CD14-positive monocyte (primary cell): ENCODE measurements at regions not wholly inside any gene's neighbourhood (a gene's known extent, or its start where the extent isn't known, plus 50 kb on each side); places are given as distances from the start of the nearest gene placed in this dataset.

Experiments used
- DNase-seq, 3 donors: peaks; one replicate each; pipeline ENCODE4 v3.0.0-alpha.2; 2011 to 2022
- H2AFZ ChIP-seq: 2 replicates; pipeline ENCODE4 v1.6.0; 2012; ENCODE audit warnings: mild to moderate bottlenecking, low read depth, low read length, inconsistent platforms; ENCODE audit not compliant: insufficient read depth, poor library complexity, severe bottlenecking
- H3K27ac ChIP-seq, 2 donors: 1 replicate in 1 of 2; 2 replicates in 1 of 2; pipeline ENCODE4 v1.5.1; 2012 to 2013; ENCODE audit warnings: low read length in 2 of 2, control low read depth in 1 of 2, inconsistent platforms in 1 of 2, low read depth in 1 of 2, mild to moderate bottlenecking in 1 of 2
- H3K27me3 ChIP-seq, 2 donors: one replicate each; pipeline versions ENCODE4 v1.6.0 to v1.6.1; 2011 to 2013; ENCODE audit warnings: low read length in 2 of 2; ENCODE audit not compliant: control insufficient read depth in 2 of 2, insufficient read depth in 2 of 2
- H3K36me3 ChIP-seq, 2 donors: replicated peaks in 1 of 2; 1 replicate in 1 of 2; 2 replicates in 1 of 2; pipeline versions ENCODE4 v1.5.1 to v1.6.1; 2012 to 2013; ENCODE audit warnings: low read length in 2 of 2, control low read depth in 1 of 2, inconsistent platforms in 1 of 2, mild to moderate bottlenecking in 1 of 2; ENCODE audit not compliant: insufficient read depth in 2 of 2, control insufficient read depth in 1 of 2
- H3K4me1 ChIP-seq, 2 donors: 1 replicate in 1 of 2; 2 replicates in 1 of 2; pipeline versions ENCODE4 v1.5.1 to v1.6.1; 2012 to 2013; ENCODE audit warnings: low read length in 2 of 2, control low read depth in 1 of 2, inconsistent platforms in 1 of 2, mild to moderate bottlenecking in 1 of 2, moderate library complexity in 1 of 2; ENCODE audit not compliant: insufficient read depth in 2 of 2, control insufficient read depth in 1 of 2
- H3K4me2 ChIP-seq: replicated peaks from 2 replicates; pipeline ENCODE3; 2012; ENCODE audit warnings: low read length, moderate library complexity, mild to moderate bottlenecking; ENCODE audit not compliant: poor library complexity, severe bottlenecking; ENCODE audit errors: extremely low read depth
- H3K4me3 ChIP-seq, 3 experiments: fragments of 200-600 bp in 1 of 3; sonication (generic) in 1 of 3; replicated peaks in 1 of 3; 1 replicate in 2 of 3; 2 replicates in 1 of 3; pipeline ENCODE4 v1.5.1; 2011 to 2013; ENCODE audit warnings: low read length in 3 of 3, mild to moderate bottlenecking in 3 of 3, control low read depth in 2 of 3, low read depth in 2 of 3, inconsistent platforms in 1 of 3, moderate library complexity in 1 of 3
- H3K79me2 ChIP-seq: 2 replicates; pipeline ENCODE4 v1.6.0; 2012; ENCODE audit warnings: mild to moderate bottlenecking, control low read depth, inconsistent platforms, low read length, moderate library complexity; ENCODE audit not compliant: insufficient read depth
- H3K9ac ChIP-seq: 2 replicates; pipeline ENCODE4 v1.6.0; 2017; ENCODE audit warnings: low read length, mild to moderate bottlenecking; ENCODE audit not compliant: insufficient read depth, poor library complexity, severe bottlenecking
- H3K9me3 ChIP-seq, 2 donors: replicated peaks in 1 of 2; 1 replicate in 1 of 2; 2 replicates in 1 of 2; pipeline versions ENCODE4 v1.5.1 to v1.6.1; 2012 to 2013; ENCODE audit warnings: low read length in 2 of 2, control low read depth in 1 of 2; ENCODE audit not compliant: control insufficient read depth in 1 of 2, insufficient read depth in 1 of 2
- H4K20me1 ChIP-seq: 2 replicates; pipeline ENCODE4 v1.6.0; 2012; ENCODE audit warnings: mild to moderate bottlenecking, low read length, control low read depth, moderate library complexity; ENCODE audit not compliant: insufficient read depth
- H3K27ac Mint-ChIP-seq, 7 donors: one replicate each; pipeline ENCODE4 v1.8.0; 2020; ENCODE audit warnings: mild to moderate bottlenecking in 7 of 7, mixed read lengths in 7 of 7, moderate library complexity in 6 of 7, inconsistent platforms in 2 of 7
- H3K27me3 Mint-ChIP-seq, 3 donors: one replicate each; pipeline ENCODE4 v1.8.0; 2021 to 2022; ENCODE audit warnings: low read depth in 3 of 3, mild to moderate bottlenecking in 3 of 3, mixed read lengths in 3 of 3, moderate library complexity in 3 of 3, inconsistent platforms in 1 of 3
- H3K36me3 Mint-ChIP-seq, 2 donors: one replicate each; pipeline ENCODE4 v1.8.0; 2020; ENCODE audit warnings: mixed read lengths in 2 of 2, inconsistent platforms in 1 of 2, mild to moderate bottlenecking in 1 of 2
- H3K4me1 Mint-ChIP-seq: one replicate; pipeline ENCODE4 v1.8.0; 2020; ENCODE audit warnings: mild to moderate bottlenecking, mixed read lengths
- H3K4me3 Mint-ChIP-seq, 2 donors: one replicate each; pipeline ENCODE4 v1.8.0; 2020; ENCODE audit warnings: mild to moderate bottlenecking in 2 of 2, mixed read lengths in 2 of 2, moderate library complexity in 1 of 2
- H3K9me3 Mint-ChIP-seq, 7 donors: one replicate each; pipeline ENCODE4 v1.8.0; 2020 to 2022; ENCODE audit warnings: mixed read lengths in 7 of 7, mild to moderate bottlenecking in 6 of 7, moderate library complexity in 6 of 7, inconsistent platforms in 2 of 7
- CTCF ChIP-seq: fragments of 200-600 bp; IDR thresholded peaks from one replicate; pipeline ENCODE4 v1.8.0; 2022; ENCODE audit warnings: antibody characterized with exemption, mild to moderate bottlenecking
- WGBS: methylation state at CpG from one replicate; pipeline ENCODE4 v1.1.5; 2013; ENCODE audit warnings: missing lambda C conversion rate; ENCODE audit not compliant: insufficient coverage; 5-methylcytosine and 5-hydroxymethylcytosine counted together
- intact Hi-C, 2 donors: fragments of 100-400 bp; cut with micrococcal nuclease; formaldehyde crosslinking; loops; one replicate each; pipeline versions ENCODE4 v1.15.0 to v1.15.1; 2023

- no peak for DNase-seq
- Histone ChIP-seq H3K4me2 (no peak overlapping the region), H2AFZ (no peak overlapping the region), H3K36me3 (no peaks in the 10 kb centered on the region), H3K9me3 (peaks cover 0 to 3% of the 10 kb centered on the region in 2 donors), H3K79me2 (no peaks in the 10 kb centered on the region), H3K4me1 (peaks cover 7 to 10% of the 10 kb centered on the region in 2 donors), H3K4me3 (no peak overlapping the region), H3K27ac (no peak overlapping the region), H4K20me1 (no peaks in the 10 kb centered on the region), H3K27me3 (no peaks in the 10 kb centered on the region), H3K9ac (no peak overlapping the region)
- Mint-ChIP-seq H3K27me3 (peaks cover 0 to 6% (median 0%) of the 10 kb centered on the region in 3 donors), H3K36me3 (no peaks in the 10 kb centered on the region), H3K4me3 (no peak overlapping the region), H3K9me3 (peaks cover 0 to 11% (median 3%) of the 10 kb centered on the region in 7 donors), H3K27ac (no peak overlapping the region), H3K4me1 (peaks cover 11% of the 10 kb centered on the region)
- WGBS = 71% methylated on average over 1 of the region's 3 CpGs
- intact Hi-C loops = no loop called here
- TF ChIP-seq CTCF = no peak
Measured at GRCh38 chr6:14470101-14470500, 352.5 kb downstream of the CD83 start.

- 53% methylated on average over 2 of the region's 3 CpGs for WGBS
- Mint-ChIP-seq H3K27me3 (peaks cover 0 to 6% (median 0%) of the 10 kb centered on the region in 3 donors), H3K36me3 (no peaks in the 10 kb centered on the region), H3K4me3 (no peak overlapping the region), H3K27ac (peak overlapping the region in 1 of 7 donors; percentile 70), H3K9me3 (peaks cover 0 to 8% (median 3%) of the 10 kb centered on the region in 7 donors), H3K4me1 (peaks cover 11% of the 10 kb centered on the region)
- Histone ChIP-seq H3K79me2 (no peaks in the 10 kb centered on the region), H3K27me3 (no peaks in the 10 kb centered on the region), H3K4me3 (no peak overlapping the region), H3K27ac (no peak overlapping the region), H3K36me3 (no peaks in the 10 kb centered on the region), H3K4me1 (peaks cover 7 to 10% of the 10 kb centered on the region in 2 donors), H4K20me1 (no peaks in the 10 kb centered on the region), H2AFZ (no peak overlapping the region), H3K9me3 (peaks cover 0 to 3% of the 10 kb centered on the region in 2 donors), H3K9ac (no peak overlapping the region), H3K4me2 (no peak overlapping the region)
- intact Hi-C loops = no loop called here
- TF ChIP-seq CTCF = no peak
- DNase-seq = no peak
Measured at GRCh38 chr6:14470671-14471070, 353.1 kb downstream of the CD83 start.
